ENCODE measurements at regions not wholly inside any gene's neighbourhood (a gene's known extent, or its start where the extent isn't known, plus 50 kb on each side); places are given as distances from the start of the nearest gene placed in this dataset.
"Not testable (repeated sequence)": the region's sequence is repeated elsewhere in the genome, so short reads cannot be mapped to it uniquely, and the experiment has no call there.

GRCh38 chr2:182477774-182478173 is 50.9 kb upstream of the PDE1A start:
- DNase-seq, result no peak

GRCh38 chr2:182481676-182482075 is 54.8 kb upstream of the PDE1A start:
- no peak for DNase-seq

- no peak for DNase-seq
Measured at GRCh38 chr2:182482511-182482910, 55.7 kb upstream of the PDE1A start.

GRCh38 chr2:182496596-182496995 is 69.8 kb upstream of the PDE1A start:
- no peak for DNase-seq

GRCh38 chr2:182499706-182500470 is 73.1 kb upstream of the PDE1A start:
- DNase-seq, result no peak

- DNase-seq, result no peak
Measured at GRCh38 chr2:182503886-182504285, 77.0 kb upstream of the PDE1A start.

- DNase-seq, result no peak
Measured at GRCh38 chr2:182504903-182505302, 78.1 kb upstream of the PDE1A start.

GRCh38 chr2:182506606-182507005 is 79.8 kb upstream of the PDE1A start:
- no peak for DNase-seq

GRCh38 chr2:182508583-182508982 is 81.7 kb upstream of the PDE1A start:
- DNase-seq, result not testable (repeated sequence)

GRCh38 chr2:182509216-182509615 is 82.4 kb upstream of the PDE1A start:
- no peak for DNase-seq

- DNase-seq, result no peak
Measured at GRCh38 chr2:182521453-182522404, 94.9 kb upstream of the PDE1A start.

GRCh38 chr2:182522405-182522896 is 95.6 kb upstream of the PDE1A start:
- DNase-seq, result no peak

GRCh38 chr2:182522972-182523473 is 96.2 kb upstream of the PDE1A start:
- DNase-seq, result no peak

GRCh38 chr2:182530636-182531035 is 103.8 kb upstream of the PDE1A start:
- no peak for DNase-seq

- DNase-seq, result no peak
Measured at GRCh38 chr2:182540252-182540651, 113.4 kb upstream of the PDE1A start.

- DNase-seq, result no peak
Measured at GRCh38 chr2:182541268-182541667, 114.4 kb upstream of the PDE1A start.

GRCh38 chr2:182542501-182543258 is 115.8 kb upstream of the PDE1A start:
- no peak for DNase-seq

- no peak for DNase-seq
Measured at GRCh38 chr2:182543741-182544525, 117.1 kb upstream of the PDE1A start.

- no peak for DNase-seq
Measured at GRCh38 chr2:182545420-182546167, 118.8 kb upstream of the PDE1A start.

- DNase-seq, result no peak
Measured at GRCh38 chr2:182548031-182548950, 121.5 kb upstream of the PDE1A start.
